ENCODE measurements at regions not wholly inside any gene's neighbourhood (a gene's known extent, or its start where the extent isn't known, plus 50 kb on each side); places are given as distances from the start of the nearest gene placed in this dataset.

GRCh38 chr4:54914781-54915180, 210.6 kb downstream of the KDR start:
- DNase-seq: no peak

GRCh38 chr4:54913751-54914526, 211.5 kb downstream of the KDR start:
- no peak for DNase-seq

GRCh38 chr4:54912155-54912554, 213.2 kb downstream of the KDR start:
- no peak for DNase-seq

- no peak for DNase-seq
Observed at GRCh38 chr4:54909961-54910360, 215.4 kb downstream of the KDR start.

DNA sequence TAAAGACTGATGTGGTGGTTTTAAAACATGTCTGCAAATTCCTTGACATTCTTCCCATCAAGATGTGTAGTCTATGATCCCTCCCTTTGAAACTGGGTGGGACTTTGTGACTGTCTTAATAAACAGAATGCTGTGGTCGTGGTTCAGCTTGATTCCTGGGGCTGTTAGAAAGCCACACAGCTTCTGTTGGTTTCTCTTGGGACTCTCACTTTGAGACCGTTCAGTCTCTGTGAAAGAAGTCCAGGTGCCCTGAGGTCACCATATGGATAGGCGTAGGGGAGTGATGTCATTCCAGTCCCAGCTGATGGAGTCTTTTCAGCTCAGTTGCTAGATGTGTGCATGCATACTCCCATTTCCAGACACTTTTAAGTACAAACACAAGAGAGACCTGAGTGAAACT, 216.6 kb downstream of the KDR start:
- DNase-seq: no peak

DNA sequence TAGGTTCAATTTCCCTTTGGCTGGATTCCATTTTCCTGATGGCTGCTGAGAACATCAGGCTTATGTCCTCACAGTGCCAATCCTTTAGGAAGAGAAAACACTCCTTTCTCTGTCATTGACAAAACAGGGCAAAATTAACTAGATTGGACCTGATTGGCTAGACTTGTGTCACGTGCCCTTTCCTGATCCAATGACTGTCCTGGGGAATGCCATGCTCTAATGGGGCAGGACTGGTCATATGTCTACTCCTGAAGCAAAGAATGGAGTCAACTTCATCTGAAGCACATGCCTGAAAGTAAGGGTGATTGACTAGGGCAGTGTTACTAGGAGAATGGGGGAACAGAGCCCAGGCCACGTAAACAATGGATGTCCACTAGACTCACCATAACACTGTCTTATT, 220.4 kb downstream of the KDR start:
- DNase-seq: no peak

DNA sequence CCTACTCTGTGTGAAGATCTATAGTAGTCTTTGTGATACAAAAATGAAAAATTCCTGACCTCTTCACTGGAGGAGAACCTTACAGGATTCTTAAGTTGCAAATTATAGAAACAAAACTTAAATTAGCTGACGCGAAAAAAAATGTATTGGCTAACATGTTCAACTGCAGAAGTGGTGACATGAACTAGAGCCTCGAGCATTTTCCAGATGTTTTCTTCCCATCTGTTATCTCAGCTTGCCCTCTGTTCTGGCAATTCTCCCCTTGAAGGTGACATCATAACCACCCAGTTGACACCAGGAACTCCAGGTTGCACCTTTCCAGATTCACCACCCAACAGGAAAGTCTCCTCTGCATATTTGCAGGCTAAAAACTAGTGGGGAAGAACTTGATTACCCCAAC, 222.4 kb downstream of the KDR start:
- no peak for DNase-seq

GRCh38 chr4:54902271-54902670, 223.1 kb downstream of the KDR start:
- DNase-seq: no peak

- DNase-seq: no peak
Observed at GRCh38 chr4:54901202-54901601, 224.2 kb downstream of the KDR start.

DNA sequence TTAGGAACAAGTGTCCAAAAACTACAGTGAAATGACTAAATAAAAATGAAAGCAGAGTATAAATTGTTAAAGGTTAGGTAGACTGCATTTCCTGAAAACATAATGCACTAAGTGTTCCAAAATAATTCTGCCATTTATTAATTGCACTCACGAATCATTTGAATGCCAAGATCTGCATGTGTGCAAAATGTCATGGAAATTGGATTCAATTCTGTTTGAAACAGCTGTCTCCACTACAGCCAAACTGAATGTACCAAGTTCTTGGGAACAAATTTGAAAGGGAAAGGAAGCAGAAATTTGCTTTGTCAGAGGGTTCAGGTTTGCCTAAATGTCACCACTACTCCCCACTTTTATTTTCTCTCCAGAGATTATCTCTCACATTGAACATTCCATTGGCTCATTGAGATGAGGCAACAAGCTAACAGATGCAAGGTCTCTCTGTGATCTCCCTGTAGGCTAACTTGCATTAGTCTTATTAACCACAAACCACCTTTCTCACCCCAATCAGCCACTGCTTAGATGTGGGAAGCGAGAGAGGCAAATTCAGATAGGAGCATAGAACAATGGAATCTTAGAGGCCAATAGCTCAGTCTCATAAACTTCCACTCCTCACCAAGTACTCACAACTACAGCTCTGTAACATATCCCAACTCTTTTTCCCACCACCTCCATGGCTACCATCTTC, 226.6 kb downstream of the KDR start:
- no peak for DNase-seq

GRCh38 chr4:54898056-54898562, 227.3 kb downstream of the KDR start:
- DNase-seq: no peak

DNA sequence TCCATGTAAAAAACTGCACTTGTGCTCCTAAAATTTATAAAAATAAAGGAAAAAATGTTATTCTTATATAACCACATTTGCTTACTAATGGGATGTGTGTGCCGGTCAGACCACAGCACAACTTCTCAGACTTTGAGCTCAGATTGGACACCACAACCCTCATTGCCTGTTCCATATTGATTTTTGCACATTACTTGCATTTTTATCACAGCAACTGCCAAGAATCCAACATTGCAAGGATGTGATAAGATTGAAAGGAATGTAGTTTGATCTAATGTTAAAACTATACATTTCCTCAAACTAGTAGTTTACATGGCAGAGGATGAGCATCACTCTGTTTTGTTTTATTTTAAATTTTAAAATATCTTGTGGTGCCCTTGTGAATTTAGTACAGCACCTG, 227.8 kb downstream of the KDR start:
- no peak for DNase-seq

DNA sequence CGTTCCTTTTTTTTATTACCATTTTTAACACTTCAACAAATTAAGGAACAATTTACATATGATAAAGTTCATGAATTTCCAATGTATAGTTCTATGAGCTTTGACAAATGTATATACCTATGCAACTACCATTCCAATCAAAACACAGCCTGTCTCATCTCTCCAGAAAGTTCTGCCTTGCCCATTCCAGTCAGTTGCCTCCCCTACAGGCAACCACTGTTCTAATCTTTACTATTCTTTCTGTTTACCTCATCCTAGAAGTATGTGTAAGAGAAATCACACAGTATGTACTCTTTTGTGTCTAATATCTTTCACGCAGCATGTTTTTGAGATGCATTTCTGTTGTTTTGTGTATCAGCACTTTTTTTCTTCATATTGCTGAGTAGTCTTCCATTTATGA, 224.9 kb downstream of the KIT start:
- DNase-seq: no peak

DNA sequence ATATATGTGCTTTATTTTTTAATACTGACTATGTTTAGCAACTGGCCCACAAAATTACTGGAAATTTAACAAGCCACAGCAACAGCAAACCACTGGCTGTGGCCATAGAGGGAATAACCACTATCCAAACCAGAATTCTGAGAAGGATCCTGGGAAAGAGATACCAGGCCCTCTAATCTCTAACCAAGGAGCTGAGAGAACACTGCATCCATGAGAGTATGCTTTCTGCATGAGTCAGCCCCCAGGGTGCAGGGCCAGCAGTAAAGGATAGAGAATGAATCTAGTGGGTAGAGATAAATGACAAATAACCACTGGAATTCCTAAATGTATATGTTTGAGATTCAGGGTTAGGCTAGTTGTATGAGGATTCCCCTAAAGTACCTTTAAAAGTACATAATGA, 221.8 kb downstream of the KIT start:
- DNase-seq: no peak

DNA sequence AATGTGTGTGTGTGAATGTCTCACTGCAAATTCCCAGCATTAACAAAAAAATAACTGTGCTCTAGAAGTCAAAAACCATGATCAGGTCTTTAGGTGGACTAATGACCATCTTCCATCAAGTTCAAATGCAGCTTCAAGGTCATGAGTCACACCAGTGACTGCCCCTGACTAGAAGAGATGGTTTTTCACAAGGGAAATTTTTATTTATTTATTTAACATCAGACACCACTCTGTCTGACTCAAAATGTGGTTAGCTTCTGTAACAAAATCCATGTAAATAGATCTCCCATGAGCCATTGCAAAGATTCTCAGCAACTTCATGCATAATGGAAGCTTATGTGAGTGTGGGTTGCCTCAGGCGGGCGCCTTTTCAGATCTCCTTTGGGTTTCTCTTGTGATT, 219.2 kb downstream of the KIT start:
- DNase-seq: no peak

- no peak for DNase-seq
Observed at GRCh38 chr4:54872261-54872660, 214.5 kb downstream of the KIT start.

GRCh38 chr4:54863571-54864255, 206.0 kb downstream of the KIT start:
- DNase-seq: no peak

- no peak for DNase-seq
Observed at GRCh38 chr4:54861201-54861600, 203.4 kb downstream of the KIT start.

GRCh38 chr4:54855191-54855854, 197.6 kb downstream of the KIT start:
- DNase-seq: no peak

DNA sequence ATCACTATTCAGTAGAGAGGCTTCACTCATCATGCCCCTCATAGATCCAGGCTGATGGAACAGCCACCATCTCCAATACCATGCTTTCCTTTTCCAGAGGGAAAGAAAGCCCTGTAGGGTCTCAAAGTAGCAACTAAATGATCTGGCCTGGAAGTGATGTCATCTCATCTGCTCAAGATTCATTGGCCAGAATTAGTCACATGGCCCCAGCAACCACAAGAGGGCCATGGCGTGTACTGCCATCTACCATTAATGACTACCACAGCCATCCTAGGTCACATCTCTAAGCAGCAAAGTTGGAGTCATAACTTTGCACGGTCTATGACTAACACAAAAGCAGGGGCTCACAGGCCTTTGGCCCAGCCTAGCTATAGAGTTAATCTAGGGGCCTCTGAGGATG, 194.8 kb downstream of the KIT start:
- no peak for DNase-seq

DNA sequence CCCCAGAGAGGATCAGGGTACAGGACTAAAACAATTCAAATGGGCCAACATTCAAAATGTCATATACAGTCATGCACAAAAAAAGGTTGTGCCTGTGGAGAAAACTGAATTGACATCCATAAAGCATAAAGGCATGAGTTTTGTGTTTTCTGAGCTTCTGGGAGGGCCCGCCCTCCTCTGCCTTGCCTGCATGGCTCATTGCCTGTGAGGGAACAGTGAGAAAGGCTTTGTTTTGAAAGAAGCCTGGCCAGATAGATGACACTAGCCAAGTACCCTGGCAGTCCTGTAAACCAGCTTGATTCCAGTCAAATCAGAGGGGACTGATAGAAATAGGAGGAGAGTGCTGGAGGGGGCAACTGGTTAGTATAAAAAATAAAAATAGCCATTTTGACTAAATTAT, 194.3 kb downstream of the KIT start:
- no peak for DNase-seq

GRCh38 chr4:54844911-54845310, 187.2 kb downstream of the KIT start:
- DNase-seq: no peak

- DNase-seq: no peak
Observed at GRCh38 chr4:54843946-54844345, 186.2 kb downstream of the KIT start.

All from GDM1 (cell line).